ACC112 (cell line): ENCODE measurements at regions not wholly inside any gene's neighbourhood (a gene's known extent, or its start where the extent isn't known, plus 50 kb on each side); places are given as distances from the start of the nearest gene placed in this dataset.

Source experiments
- H2AFZ ChIP-seq: fragments of 200-600 bp; sonication (generic); one replicate; pipeline ENCODE4 v1.6.0; 2017; ENCODE audit warnings: antibody characterized with exemption, low read length; ENCODE audit not compliant: unreplicated experiment
- H3K27ac ChIP-seq: fragments of 200-600 bp; sonication (generic); 2 replicates; pipeline ENCODE4 v1.5.1; 2014; ENCODE audit warnings: low read depth, mild to moderate bottlenecking, antibody characterized with exemption, low read length, moderate library complexity
- H3K27me3 ChIP-seq: fragments of 200-600 bp; sonication (generic); 2 replicates; pipeline ENCODE4 v1.6.1; 2014; ENCODE audit warnings: mild to moderate bottlenecking, antibody characterized with exemption, low read length, moderate library complexity, mixed read lengths; ENCODE audit not compliant: insufficient read depth
- H3K36me3 ChIP-seq: fragments of 200-600 bp; sonication (generic); 2 replicates; pipeline ENCODE4 v1.6.1; 2016; ENCODE audit warnings: mild to moderate bottlenecking, antibody characterized with exemption, low read length, moderate library complexity, mixed read lengths; ENCODE audit not compliant: insufficient read depth
- H3K4me1 ChIP-seq: fragments of 200-600 bp; sonication (generic); one replicate; pipeline ENCODE4 v1.6.1; 2016; ENCODE audit warnings: low read length, mixed read lengths; ENCODE audit not compliant: insufficient read depth, unreplicated experiment, control insufficient read depth
- H3K4me3 ChIP-seq: fragments of 200-600 bp; sonication (generic); 2 replicates; pipeline ENCODE4 v1.5.1; 2014; ENCODE audit warnings: mild to moderate bottlenecking, low read depth, low read length
- H3K79me2 ChIP-seq: fragments of 200-600 bp; sonication (generic); one replicate; pipeline ENCODE4 v1.6.0; 2016; ENCODE audit warnings: low read length; ENCODE audit not compliant: control insufficient read depth, unreplicated experiment, insufficient read depth

GRCh38 chr1:185645686-185646085 lies 88.5 kb upstream of the HMCN1 start:
- Histone ChIP-seq H3K27ac (peak overlapping the region; percentile 82), H3K36me3 (no peaks in the 10 kb centered on the region), H3K4me3 (no peak overlapping the region), H3K4me1 (peaks cover 26% of the 10 kb centered on the region), H3K79me2 (no peaks in the 10 kb centered on the region), H3K27me3 (no peaks in the 10 kb centered on the region), H2AFZ (peak overlapping the region; percentile 50)

DNA sequence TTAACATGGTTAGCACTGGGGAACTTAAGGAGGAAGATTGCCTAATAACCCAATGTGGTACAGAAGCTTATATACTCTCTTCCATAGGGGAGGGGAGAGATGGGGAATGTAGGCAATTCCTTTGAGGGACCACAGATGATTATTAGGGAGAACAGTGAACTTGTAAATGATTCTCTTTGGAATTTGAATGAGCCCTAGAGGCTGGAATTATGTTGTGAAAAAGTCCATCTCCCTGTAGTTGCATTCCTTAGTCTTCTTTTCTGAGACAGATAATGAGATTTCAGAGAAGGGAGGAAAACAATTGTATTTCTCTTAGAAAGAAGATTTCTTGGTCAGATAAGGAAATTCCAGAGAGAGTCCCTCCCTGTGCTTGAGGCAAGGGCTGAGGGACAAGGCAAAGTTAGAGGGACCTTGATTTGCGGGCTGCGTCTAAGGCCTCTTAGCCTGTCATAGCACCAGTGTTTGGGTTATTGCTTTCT lies 89.0 kb upstream of the HMCN1 start:
- H3K27me3 ChIP-seq, result no peaks in the 10 kb centered on the region
- H3K27ac ChIP-seq, result peak overlapping the region; percentile 82
- H3K4me1 ChIP-seq, result peaks cover 26% of the 10 kb centered on the region
- H3K4me3 ChIP-seq, result no peak overlapping the region
- no peaks in the 10 kb centered on the region for H3K36me3 ChIP-seq
- peak overlapping the region; percentile 50 for H2AFZ ChIP-seq
- no peaks in the 10 kb centered on the region for H3K79me2 ChIP-seq

DNA sequence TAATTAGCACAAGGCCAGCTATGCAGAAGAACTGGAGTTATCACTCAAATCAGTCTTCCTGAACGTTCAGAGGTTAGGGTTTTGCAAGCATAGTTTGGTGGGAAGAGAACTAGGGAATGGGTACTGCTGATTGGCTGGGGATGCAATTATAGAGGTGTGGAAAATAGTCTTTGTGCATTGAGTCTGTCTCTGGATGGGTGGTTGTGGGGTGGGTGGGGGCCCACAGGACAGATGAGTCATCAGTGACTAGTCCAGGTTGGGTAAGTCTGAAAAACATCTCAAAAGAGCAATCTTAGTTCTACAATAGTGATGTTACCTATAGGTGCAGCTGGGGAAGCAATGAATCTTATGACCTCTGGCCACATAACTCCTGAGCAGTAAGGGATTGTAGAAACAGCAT lies 89.7 kb upstream of the HMCN1 start:
- H3K36me3 ChIP-seq, result no peaks in the 10 kb centered on the region
- H2AFZ ChIP-seq, result no peak overlapping the region
- H3K79me2 ChIP-seq, result no peaks in the 10 kb centered on the region
- H3K27me3 ChIP-seq, result no peaks in the 10 kb centered on the region
- H3K27ac ChIP-seq, result no peak overlapping the region
- H3K4me1 ChIP-seq, result peaks cover 26% of the 10 kb centered on the region
- H3K4me3 ChIP-seq, result no peak overlapping the region

GRCh38 chr1:185636848-185637247 lies 97.3 kb upstream of the HMCN1 start:
- H3K4me3 ChIP-seq, result no peak overlapping the region
- H3K36me3 ChIP-seq, result no peaks in the 10 kb centered on the region
- H3K27ac ChIP-seq, result no peak overlapping the region
- no peak overlapping the region for H2AFZ ChIP-seq
- no peaks in the 10 kb centered on the region for H3K4me1 ChIP-seq
- no peaks in the 10 kb centered on the region for H3K27me3 ChIP-seq
- H3K79me2 ChIP-seq, result no peaks in the 10 kb centered on the region

GRCh38 chr1:185634704-185635103 lies 99.5 kb upstream of the HMCN1 start:
- no peak overlapping the region for H2AFZ ChIP-seq
- H3K4me3 ChIP-seq, result no peak overlapping the region
- H3K79me2 ChIP-seq, result no peaks in the 10 kb centered on the region
- H3K4me1 ChIP-seq, result no peaks in the 10 kb centered on the region
- no peaks in the 10 kb centered on the region for H3K27me3 ChIP-seq
- H3K36me3 ChIP-seq, result no peaks in the 10 kb centered on the region
- H3K27ac ChIP-seq, result no peak overlapping the region

GRCh38 chr1:185632659-185633423 lies 101.3 kb upstream of the HMCN1 start:
- Histone ChIP-seq H2AFZ (no peak overlapping the region), H3K36me3 (no peaks in the 10 kb centered on the region), H3K4me1 (no peaks in the 10 kb centered on the region), H3K27me3 (no peaks in the 10 kb centered on the region), H3K4me3 (no peak overlapping the region), H3K79me2 (no peaks in the 10 kb centered on the region), H3K27ac (no peak overlapping the region)

GRCh38 chr1:185631843-185632242 lies 102.3 kb upstream of the HMCN1 start:
- Histone ChIP-seq H3K4me1 (no peaks in the 10 kb centered on the region), H3K36me3 (no peaks in the 10 kb centered on the region), H2AFZ (no peak overlapping the region), H3K27me3 (no peaks in the 10 kb centered on the region), H3K4me3 (no peak overlapping the region), H3K79me2 (no peaks in the 10 kb centered on the region), H3K27ac (no peak overlapping the region)

DNA sequence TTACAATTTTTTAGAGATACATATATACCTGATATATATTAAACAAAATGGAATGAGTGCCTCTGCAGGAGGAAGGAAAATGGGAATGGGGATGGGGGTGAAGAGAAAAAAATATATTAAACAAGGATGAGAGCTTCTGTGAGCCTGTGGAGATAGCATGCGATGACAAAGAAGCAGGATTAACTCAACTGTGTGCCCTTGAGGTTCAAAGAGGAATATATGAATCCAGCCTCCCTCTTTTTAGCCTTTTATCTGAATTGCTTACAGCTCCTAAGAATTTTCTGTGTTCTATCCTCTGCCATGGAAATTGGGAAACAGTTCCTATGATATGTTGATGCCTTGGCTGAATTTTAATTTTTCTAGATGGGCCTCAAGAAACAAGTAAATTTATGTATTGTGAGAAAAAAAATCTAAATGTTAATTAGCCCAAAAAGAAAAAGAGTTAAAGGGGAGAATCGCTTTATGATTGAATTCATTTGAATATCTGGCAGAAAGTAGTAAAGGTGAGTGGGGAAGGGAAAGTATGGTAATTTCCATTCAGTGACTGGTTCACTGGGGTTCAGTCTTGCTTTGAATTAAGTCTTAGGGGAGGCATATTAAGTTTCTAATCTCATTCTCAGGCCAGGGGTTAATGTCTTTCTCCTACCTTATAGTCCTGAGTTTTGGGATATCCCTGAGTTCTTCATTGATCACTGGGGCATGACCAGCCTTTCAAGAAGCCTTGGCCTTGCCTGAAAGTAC lies 106.3 kb upstream of the HMCN1 start:
- H3K4me3 ChIP-seq, result no peak overlapping the region
- no peak overlapping the region for H3K27ac ChIP-seq
- H3K36me3 ChIP-seq, result no peaks in the 10 kb centered on the region
- no peaks in the 10 kb centered on the region for H3K4me1 ChIP-seq
- H3K79me2 ChIP-seq, result no peaks in the 10 kb centered on the region
- no peaks in the 10 kb centered on the region for H3K27me3 ChIP-seq
- no peak overlapping the region for H2AFZ ChIP-seq

DNA sequence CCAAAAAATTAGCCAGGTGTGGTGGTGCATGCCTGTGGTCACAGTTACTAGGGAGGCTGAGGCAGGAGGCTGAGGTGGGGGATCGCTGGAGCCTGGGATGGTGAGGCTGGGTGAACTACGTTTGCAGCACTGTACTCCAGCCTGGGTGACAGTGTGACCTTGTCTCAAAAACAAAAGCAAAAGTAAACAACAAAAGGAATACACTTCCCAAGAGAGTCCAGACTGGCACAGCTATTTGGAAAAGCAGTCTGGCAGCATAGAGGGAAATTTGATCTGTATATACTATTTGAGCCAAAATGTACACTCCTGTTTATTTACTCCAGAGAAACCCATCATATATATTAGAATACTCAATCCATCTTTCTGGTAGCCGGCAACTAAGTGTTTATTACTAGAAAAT lies 107.0 kb upstream of the HMCN1 start:
- Histone ChIP-seq H3K4me3 (no peak overlapping the region), H2AFZ (no peak overlapping the region), H3K79me2 (no peaks in the 10 kb centered on the region), H3K27me3 (no peaks in the 10 kb centered on the region), H3K36me3 (no peaks in the 10 kb centered on the region), H3K4me1 (no peaks in the 10 kb centered on the region), H3K27ac (no peak overlapping the region)

- Histone ChIP-seq H3K79me2 (no peaks in the 10 kb centered on the region), H3K27me3 (no peaks in the 10 kb centered on the region), H2AFZ (no peak overlapping the region), H3K4me1 (no peaks in the 10 kb centered on the region), H3K4me3 (no peak overlapping the region), H3K36me3 (no peaks in the 10 kb centered on the region), H3K27ac (no peak overlapping the region)
Observed at GRCh38 chr1:185626344-185626743, 107.8 kb upstream of the HMCN1 start.

GRCh38 chr1:185610954-185611353 lies 123.2 kb upstream of the HMCN1 start:
- H3K27me3 ChIP-seq, result no peaks in the 10 kb centered on the region
- no peaks in the 10 kb centered on the region for H3K36me3 ChIP-seq
- H3K4me3 ChIP-seq, result no peak overlapping the region

More at GRCh38 chr1:185610954-185611353, 123.2 kb upstream of the HMCN1 start:
- Histone ChIP-seq H3K4me1 (no peaks in the 10 kb centered on the region), H3K27ac (no peak overlapping the region), H3K79me2 (no peaks in the 10 kb centered on the region), H2AFZ (no peak overlapping the region)
